ENCODE measurements at regions not wholly inside any gene's neighbourhood (a gene's known extent, or its start where the extent isn't known, plus 50 kb on each side); places are given as distances from the start of the nearest gene placed in this dataset.

DNA sequence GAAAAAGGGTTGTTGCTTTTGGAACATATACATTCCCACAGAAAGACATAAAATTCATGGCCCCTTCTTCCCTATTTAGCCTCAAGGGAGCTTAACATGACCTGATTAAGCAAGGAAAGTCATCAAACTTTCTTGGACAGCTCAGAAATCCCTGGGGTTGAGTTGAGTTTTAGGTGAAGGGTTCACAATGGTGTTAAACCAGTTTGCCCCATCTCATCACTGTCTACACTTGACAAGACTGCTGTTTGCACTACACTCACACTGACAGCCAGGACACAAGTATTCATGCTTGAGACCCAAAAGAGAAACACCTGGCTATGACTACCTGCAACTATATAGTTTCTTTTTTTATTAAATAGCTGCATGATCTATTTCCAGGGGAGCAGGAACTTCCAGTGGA is 209.8 kb upstream of the TMEM45B start:
- DNase-seq (ENCODE audit: low spot score), result no peak

GRCh38 chr11:129608711-129609110 is 206.9 kb upstream of the TMEM45B start:
- no peak for DNase-seq (ENCODE audit: low spot score)
- TF ChIP-seq, protein P1, sequence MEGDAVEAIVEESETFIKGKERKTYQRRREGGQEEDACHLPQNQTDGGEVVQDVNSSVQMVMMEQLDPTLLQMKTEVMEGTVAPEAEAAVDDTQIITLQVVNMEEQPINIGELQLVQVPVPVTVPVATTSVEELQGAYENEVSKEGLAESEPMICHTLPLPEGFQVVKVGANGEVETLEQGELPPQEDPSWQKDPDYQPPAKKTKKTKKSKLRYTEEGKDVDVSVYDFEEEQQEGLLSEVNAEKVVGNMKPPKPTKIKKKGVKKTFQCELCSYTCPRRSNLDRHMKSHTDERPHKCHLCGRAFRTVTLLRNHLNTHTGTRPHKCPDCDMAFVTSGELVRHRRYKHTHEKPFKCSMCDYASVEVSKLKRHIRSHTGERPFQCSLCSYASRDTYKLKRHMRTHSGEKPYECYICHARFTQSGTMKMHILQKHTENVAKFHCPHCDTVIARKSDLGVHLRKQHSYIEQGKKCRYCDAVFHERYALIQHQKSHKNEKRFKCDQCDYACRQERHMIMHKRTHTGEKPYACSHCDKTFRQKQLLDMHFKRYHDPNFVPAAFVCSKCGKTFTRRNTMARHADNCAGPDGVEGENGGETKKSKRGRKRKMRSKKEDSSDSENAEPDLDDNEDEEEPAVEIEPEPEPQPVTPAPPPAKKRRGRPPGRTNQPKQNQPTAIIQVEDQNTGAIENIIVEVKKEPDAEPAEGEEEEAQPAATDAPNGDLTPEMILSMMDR (IDR thresholded peaks at IDR 0.05; ENCODE audit: extremely low read depth, missing control alignments), result no peak

More for the DNA sequence above, 209.8 kb upstream of the TMEM45B start:
- TF ChIP-seq, protein P1 (IDR thresholded peaks at IDR 0.05; ENCODE audit: extremely low read depth, missing control alignments), result no peak

- TF ChIP-seq, protein P1 (IDR thresholded peaks at IDR 0.05; ENCODE audit: extremely low read depth, missing control alignments), result no peak
- no peak for DNase-seq (ENCODE audit: low spot score)
These were observed 205.5 kb upstream of the TMEM45B start for GRCh38 chr11:129610125-129610524.

DNA sequence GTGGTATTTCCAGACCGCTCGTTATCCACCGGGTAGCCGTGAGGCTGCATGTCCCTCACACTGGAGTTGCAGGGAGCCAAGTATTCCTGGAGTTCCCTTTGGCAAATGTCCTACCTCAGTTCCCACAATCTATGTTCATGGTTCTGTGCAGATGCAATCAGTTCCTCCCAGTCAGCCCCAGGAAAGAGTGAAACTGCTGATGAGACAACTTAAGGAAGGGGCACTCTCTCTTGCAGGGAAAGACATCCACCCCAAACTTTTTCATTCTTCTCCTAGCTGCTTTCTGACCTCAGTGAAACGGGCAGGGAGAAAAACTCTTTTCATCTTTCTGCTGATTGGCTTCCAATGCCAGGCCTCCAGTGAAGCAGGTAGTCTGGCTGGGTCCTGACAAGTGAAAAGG is 205.1 kb upstream of the TMEM45B start:
- no peak for DNase-seq (ENCODE audit: low spot score)
- TF ChIP-seq, protein P1 (IDR thresholded peaks at IDR 0.05; ENCODE audit: extremely low read depth, missing control alignments), result no peak

GRCh38 chr11:129611661-129612446 is 203.8 kb upstream of the TMEM45B start:
- TF ChIP-seq, protein P1 (IDR thresholded peaks at IDR 0.05; ENCODE audit: extremely low read depth, missing control alignments), result no peak
- no peak for DNase-seq (ENCODE audit: low spot score)

- no peak for DNase-seq (ENCODE audit: low spot score)
- TF ChIP-seq, protein P1 (IDR thresholded peaks at IDR 0.05; ENCODE audit: extremely low read depth, missing control alignments), result no peak
These were observed 203.1 kb upstream of the TMEM45B start for GRCh38 chr11:129612447-129612961.

DNA sequence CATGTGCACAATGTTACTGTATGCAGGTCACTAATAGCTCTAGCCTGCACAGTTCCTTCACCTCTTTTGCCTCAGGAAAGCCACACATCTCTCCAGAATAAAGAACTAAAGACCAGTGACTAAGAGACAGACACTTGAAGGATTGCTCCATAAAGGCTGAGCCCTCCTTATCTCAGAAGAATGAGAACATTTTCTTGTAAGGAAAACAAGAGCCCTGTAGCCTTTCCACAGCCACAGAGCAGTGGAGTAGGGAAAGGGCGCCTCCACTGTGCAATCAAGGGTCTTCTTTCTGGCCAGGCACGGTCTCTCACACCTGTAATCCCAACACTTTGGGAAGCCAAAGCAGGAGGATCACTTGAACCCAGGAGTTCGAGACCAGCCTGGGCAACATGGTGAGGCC is 202.6 kb upstream of the TMEM45B start:
- TF ChIP-seq, protein P1 (IDR thresholded peaks at IDR 0.05; ENCODE audit: extremely low read depth, missing control alignments), result no peak
- no peak for DNase-seq (ENCODE audit: low spot score)

All from GM20000 (cell line).